ENCODE measurements at regions not wholly inside any gene's neighbourhood (a gene's known extent, or its start where the extent isn't known, plus 50 kb on each side); places are given as distances from the start of the nearest gene placed in this dataset.
A peak's percentile ranks its signal among the peaks of the same experiment; 100 is the strongest.

- TF ChIP-seq CTCF (conservative IDR thresholded peaks at IDR 0.05; ENCODE audit: low read depth in 2 of 2) = peak; percentile 88 to 93
- no peak for TF ChIP-seq NANOG (IDR thresholded peaks at IDR 0.05; ENCODE audit: borderline replicate concordance)
- TF ChIP-seq EZH2 (IDR thresholded peaks at IDR 0.05; ENCODE audit: low read depth, unreplicated experiment) = no peak
- TF ChIP-seq REST (IDR thresholded peaks at IDR 0.05; ENCODE audit: unreplicated experiment) = no peak
Observed at GRCh38 chr11:15826826-15827225, 529.5 kb downstream of the SOX6 start.
